Type B pancreatic cell (in vitro differentiated cells): ENCODE measurements at regions not wholly inside any gene's neighbourhood (a gene's known extent, or its start where the extent isn't known, plus 50 kb on each side); places are given as distances from the start of the nearest gene placed in this dataset.
"Not testable (repeated sequence)": the region's sequence is repeated elsewhere in the genome, so short reads cannot be mapped to it uniquely, and the experiment has no call there.

Experiments used
- DNase-seq: peaks from one replicate; pipeline ENCODE4 v3.0.0; 2021; ENCODE audit warnings: mixed read lengths; ENCODE audit not compliant: unreplicated experiment; ENCODE audit errors: extremely low spot score
- H3K27ac Mint-ChIP-seq: 2 replicates; pipeline ENCODE4 v1.8.0; 2021; ENCODE audit warnings: mild to moderate bottlenecking, mixed read lengths
- H3K27me3 Mint-ChIP-seq: 2 replicates; pipeline ENCODE4 v1.8.0; 2021; ENCODE audit warnings: mixed read lengths
- H3K36me3 Mint-ChIP-seq: 2 replicates; pipeline ENCODE4 v1.8.0; 2021; ENCODE audit warnings: mixed read lengths
- H3K4me1 Mint-ChIP-seq: one replicate; pipeline ENCODE4 v1.8.0; 2021; ENCODE audit warnings: mixed read lengths; ENCODE audit not compliant: unreplicated experiment
- H3K4me3 Mint-ChIP-seq: 2 replicates; pipeline ENCODE4 v1.8.0; 2021; ENCODE audit warnings: mild to moderate bottlenecking, mixed read lengths
- H3K9me3 Mint-ChIP-seq: 2 replicates; pipeline ENCODE4 v1.8.0; 2021; ENCODE audit warnings: mixed read lengths
- CTCF ChIP-seq: fragments of 200-600 bp; sonication (generic); conservative IDR thresholded peaks from 2 replicates; pipeline ENCODE4 v1.5.0; 2021; ENCODE audit warnings: antibody characterized with exemption, mild to moderate bottlenecking

- TF ChIP-seq CTCF = no peak
- Mint-ChIP-seq H3K27me3 (no peaks in the 10 kb centered on the region), H3K4me1 (no peaks in the 10 kb centered on the region), H3K27ac (no peak overlapping the region), H3K36me3 (no peaks in the 10 kb centered on the region), H3K9me3 (peaks cover 10% of the 10 kb centered on the region), H3K4me3 (no peak overlapping the region)
- DNase-seq = no peak
Observed at GRCh38 chr6:105680131-105680530, 277.2 kb upstream of the PREP start.

- no peak for TF ChIP-seq CTCF
- DNase-seq = no peak
- Mint-ChIP-seq H3K4me1 (no peaks in the 10 kb centered on the region), H3K27me3 (no peaks in the 10 kb centered on the region), H3K9me3 (peaks cover 5% of the 10 kb centered on the region), H3K4me3 (no peak overlapping the region), H3K36me3 (no peaks in the 10 kb centered on the region), H3K27ac (no peak overlapping the region)
Observed at GRCh38 chr6:105678516-105678915, 275.6 kb upstream of the PREP start.

- Mint-ChIP-seq H3K4me1 (no peaks in the 10 kb centered on the region), H3K27ac (no peak overlapping the region), H3K4me3 (no peak overlapping the region), H3K9me3 (peaks cover 5% of the 10 kb centered on the region), H3K27me3 (no peaks in the 10 kb centered on the region), H3K36me3 (no peaks in the 10 kb centered on the region)
- no peak for TF ChIP-seq CTCF
- DNase-seq = no peak
Observed at GRCh38 chr6:105677671-105678475, 275.0 kb upstream of the PREP start.

GRCh38 chr6:105676857-105677256, 274.0 kb upstream of the PREP start:
- DNase-seq = no peak
- H3K9me3 Mint-ChIP-seq = peaks cover 9% of the 10 kb centered on the region
- H3K4me1 Mint-ChIP-seq = no peaks in the 10 kb centered on the region
- no peak overlapping the region for H3K4me3 Mint-ChIP-seq
- H3K36me3 Mint-ChIP-seq = no peaks in the 10 kb centered on the region
- no peak overlapping the region for H3K27ac Mint-ChIP-seq
- no peaks in the 10 kb centered on the region for H3K27me3 Mint-ChIP-seq
- no peak for TF ChIP-seq CTCF

GRCh38 chr6:105675715-105676397, 273.0 kb upstream of the PREP start:
- H3K4me3 Mint-ChIP-seq = no peak overlapping the region
- no peak for TF ChIP-seq CTCF
- H3K9me3 Mint-ChIP-seq = peaks cover 4% of the 10 kb centered on the region
- no peak for DNase-seq
- no peaks in the 10 kb centered on the region for H3K4me1 Mint-ChIP-seq
- no peaks in the 10 kb centered on the region for H3K27me3 Mint-ChIP-seq
- no peak overlapping the region for H3K27ac Mint-ChIP-seq
- H3K36me3 Mint-ChIP-seq = no peaks in the 10 kb centered on the region

- not testable (repeated sequence) for H3K27ac Mint-ChIP-seq, H3K4me1 Mint-ChIP-seq, H3K27me3 Mint-ChIP-seq, DNase-seq, H3K36me3 Mint-ChIP-seq, H3K4me3 Mint-ChIP-seq
- H3K9me3 Mint-ChIP-seq = peaks cover 11% of the 10 kb centered on the region
Observed at GRCh38 chr6:105672856-105673538, 270.1 kb upstream of the PREP start.
